ENCODE measurements at regions not wholly inside any gene's neighbourhood (a gene's known extent, or its start where the extent isn't known, plus 50 kb on each side); places are given as distances from the start of the nearest gene placed in this dataset.

DNA sequence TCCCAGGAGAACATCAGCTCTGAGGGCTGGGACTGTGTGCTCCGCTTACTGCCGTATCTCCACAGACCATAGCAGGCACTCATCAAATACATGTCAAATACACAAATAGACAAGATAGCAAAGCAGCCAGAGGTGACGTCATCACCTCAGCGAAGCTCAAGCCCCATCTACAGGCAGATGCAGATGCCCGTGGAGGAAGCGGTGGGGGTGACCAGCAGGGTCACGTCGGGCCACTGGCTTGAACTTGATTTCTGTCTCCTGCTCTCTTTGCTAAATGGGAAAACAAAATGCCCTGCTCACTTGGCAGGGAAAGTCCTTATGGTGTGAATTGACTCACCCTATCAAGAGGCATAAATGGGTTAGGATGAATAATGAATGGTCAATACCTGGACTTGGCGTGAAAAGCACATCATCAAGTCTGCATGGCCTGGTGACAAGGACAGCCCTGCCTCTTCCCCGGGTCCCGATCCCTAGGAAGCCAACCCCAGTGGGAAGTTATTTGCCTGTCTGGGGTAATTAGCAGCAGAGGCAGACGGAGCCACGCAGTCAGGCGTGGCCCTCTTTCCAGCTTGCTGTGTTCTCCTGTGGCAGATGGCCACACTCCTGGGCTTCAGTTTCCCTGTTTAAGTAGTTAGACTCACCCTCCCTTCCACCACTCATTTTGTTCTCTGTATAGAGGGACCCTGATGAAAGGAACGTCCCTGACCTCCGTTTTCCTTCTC is 536.0 kb downstream of the NPHP4 start:
- intact Hi-C loops (cut with DNase I): no loop called here
- 23 to 56% methylated on average over 16 of the region's 16 CpGs for WGBS, 2 donors
- H3K4me1 ChIP-seq: no peaks in the 10 kb centered on the region
- H3K4me3 ChIP-seq: no peak overlapping the region
- no peak for TF ChIP-seq EP300 (IDR thresholded peaks at IDR 0.05)
- TF ChIP-seq, protein P1, sequence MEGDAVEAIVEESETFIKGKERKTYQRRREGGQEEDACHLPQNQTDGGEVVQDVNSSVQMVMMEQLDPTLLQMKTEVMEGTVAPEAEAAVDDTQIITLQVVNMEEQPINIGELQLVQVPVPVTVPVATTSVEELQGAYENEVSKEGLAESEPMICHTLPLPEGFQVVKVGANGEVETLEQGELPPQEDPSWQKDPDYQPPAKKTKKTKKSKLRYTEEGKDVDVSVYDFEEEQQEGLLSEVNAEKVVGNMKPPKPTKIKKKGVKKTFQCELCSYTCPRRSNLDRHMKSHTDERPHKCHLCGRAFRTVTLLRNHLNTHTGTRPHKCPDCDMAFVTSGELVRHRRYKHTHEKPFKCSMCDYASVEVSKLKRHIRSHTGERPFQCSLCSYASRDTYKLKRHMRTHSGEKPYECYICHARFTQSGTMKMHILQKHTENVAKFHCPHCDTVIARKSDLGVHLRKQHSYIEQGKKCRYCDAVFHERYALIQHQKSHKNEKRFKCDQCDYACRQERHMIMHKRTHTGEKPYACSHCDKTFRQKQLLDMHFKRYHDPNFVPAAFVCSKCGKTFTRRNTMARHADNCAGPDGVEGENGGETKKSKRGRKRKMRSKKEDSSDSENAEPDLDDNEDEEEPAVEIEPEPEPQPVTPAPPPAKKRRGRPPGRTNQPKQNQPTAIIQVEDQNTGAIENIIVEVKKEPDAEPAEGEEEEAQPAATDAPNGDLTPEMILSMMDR (IDR thresholded peaks at IDR 0.05): no peak
- no peak for TF ChIP-seq POLR2AphosphoS5 (IDR thresholded peaks at IDR 0.05)
- no peak for TF ChIP-seq POLR2A (IDR thresholded peaks at IDR 0.05)
- H3K9me3 ChIP-seq: no peaks in the 10 kb centered on the region
- peaks cover 0 to 58% (median 20%) of the 10 kb centered on the region in 3 donors for H3K27me3 ChIP-seq
- no peak overlapping the region for H3K27ac ChIP-seq
- H3K36me3 ChIP-seq: no peaks in the 10 kb centered on the region
- no peak for DNase-seq

DNA sequence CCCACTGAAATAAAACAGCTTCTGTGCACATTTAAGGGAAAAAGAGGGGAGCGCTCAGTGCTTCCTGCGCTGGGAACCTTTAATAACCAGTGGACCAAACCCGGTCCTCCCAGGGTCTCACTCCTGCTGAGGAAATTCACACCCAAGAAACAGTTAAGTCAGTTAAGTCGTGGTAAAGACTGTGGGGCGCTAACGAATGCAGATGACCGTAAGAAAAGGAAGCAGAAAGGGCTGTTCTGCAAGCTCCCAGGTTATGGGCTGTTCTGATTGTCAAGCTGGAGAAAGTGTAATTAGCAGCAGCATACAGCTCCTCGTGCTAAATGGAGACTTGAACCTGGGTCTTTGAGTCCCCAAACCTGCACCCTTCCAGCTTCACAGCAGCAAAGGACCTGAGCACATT is 536.6 kb downstream of the NPHP4 start:
- no peaks in the 10 kb centered on the region for H3K4me1 ChIP-seq
- no peaks in the 10 kb centered on the region for H3K9me3 ChIP-seq
- no peak overlapping the region for H3K27ac ChIP-seq
- peaks cover 0 to 64% (median 25%) of the 10 kb centered on the region in 3 donors for H3K27me3 ChIP-seq
- DNase-seq: no peak
- intact Hi-C loops (cut with DNase I): no loop called here
- no peaks in the 10 kb centered on the region for H3K36me3 ChIP-seq
- no peak overlapping the region for H3K4me3 ChIP-seq
- WGBS, 2 donors: 30% methylated on average over 8 of the region's 8 CpGs
- TF ChIP-seq, protein P1 (IDR thresholded peaks at IDR 0.05): no peak
- TF ChIP-seq POLR2AphosphoS5 (IDR thresholded peaks at IDR 0.05): no peak
- no peak for TF ChIP-seq POLR2A (IDR thresholded peaks at IDR 0.05)
- TF ChIP-seq EP300 (IDR thresholded peaks at IDR 0.05): no peak

DNA sequence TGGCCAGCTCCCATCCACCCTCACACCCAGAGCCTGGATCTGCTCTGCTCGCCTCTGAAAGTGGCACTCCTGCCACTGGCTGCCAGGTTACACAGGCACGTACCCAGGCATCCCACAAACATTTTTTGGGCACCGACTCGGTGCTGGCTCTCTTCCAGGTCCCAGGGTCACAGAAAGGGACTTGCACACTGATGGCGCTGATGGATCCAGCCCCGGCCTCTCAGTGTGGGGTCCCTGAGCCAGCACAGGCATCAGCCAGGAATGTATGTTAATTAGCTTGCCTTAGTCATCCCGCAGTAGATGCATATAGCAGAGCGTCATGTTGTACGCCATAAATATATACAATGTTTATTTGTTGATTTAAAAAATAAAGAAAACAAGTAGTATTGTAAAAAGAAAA is 537.2 kb downstream of the NPHP4 start:
- Histone ChIP-seq H3K9me3 (no peaks in the 10 kb centered on the region), H3K4me1 (no peaks in the 10 kb centered on the region), H3K27ac (no peak overlapping the region), H3K27me3 (peaks cover 0 to 66% (median 25%) of the 10 kb centered on the region in 3 donors), H3K36me3 (no peaks in the 10 kb centered on the region), H3K4me3 (no peak overlapping the region)
- DNase-seq: no peak
- 60 to 68% methylated on average over 9 of the region's 9 CpGs for WGBS, 2 donors
- TF ChIP-seq, protein P1 (IDR thresholded peaks at IDR 0.05): no peak
- no peak for TF ChIP-seq POLR2A (IDR thresholded peaks at IDR 0.05)
- TF ChIP-seq POLR2AphosphoS5 (IDR thresholded peaks at IDR 0.05): no peak
- no peak for TF ChIP-seq EP300 (IDR thresholded peaks at IDR 0.05)
- intact Hi-C loops (cut with DNase I): no loop called here

DNA sequence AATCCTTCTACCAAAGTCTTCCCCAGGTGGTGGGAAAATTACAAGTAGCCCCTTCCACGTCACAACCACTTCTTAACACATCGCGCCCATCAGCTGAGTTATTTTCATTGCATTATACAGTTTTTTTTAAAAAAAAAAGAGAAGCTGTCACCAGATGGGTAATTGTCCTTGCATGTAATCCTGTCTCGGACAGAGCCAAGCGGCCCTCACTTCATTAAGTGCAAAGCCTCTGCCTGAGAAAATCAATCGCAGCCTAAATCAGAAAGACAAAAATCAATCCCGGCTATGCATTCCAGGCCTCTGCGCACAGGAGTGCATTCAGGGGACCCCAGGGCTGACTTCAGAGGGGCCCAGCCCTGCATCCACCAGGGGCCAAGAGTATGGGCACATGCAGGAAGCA is 538.9 kb downstream of the NPHP4 start:
- intact Hi-C loops (cut with DNase I): no loop called here
- H3K4me3 ChIP-seq: no peak overlapping the region
- H3K4me1 ChIP-seq: no peaks in the 10 kb centered on the region
- 78 to 90% methylated on average over 8 of the region's 8 CpGs for WGBS, 2 donors
- DNase-seq: no peak
- no peak overlapping the region for H3K27ac ChIP-seq
- TF ChIP-seq POLR2AphosphoS5 (IDR thresholded peaks at IDR 0.05) (no peak), EP300 (IDR thresholded peaks at IDR 0.05) (no peak), POLR2A (IDR thresholded peaks at IDR 0.05) (no peak)
- TF ChIP-seq, protein P1 (IDR thresholded peaks at IDR 0.05): no peak
- no peaks in the 10 kb centered on the region for H3K36me3 ChIP-seq
- H3K27me3 ChIP-seq: peaks cover 0 to 80% (median 31%) of the 10 kb centered on the region in 3 donors
- H3K9me3 ChIP-seq: no peaks in the 10 kb centered on the region

DNA sequence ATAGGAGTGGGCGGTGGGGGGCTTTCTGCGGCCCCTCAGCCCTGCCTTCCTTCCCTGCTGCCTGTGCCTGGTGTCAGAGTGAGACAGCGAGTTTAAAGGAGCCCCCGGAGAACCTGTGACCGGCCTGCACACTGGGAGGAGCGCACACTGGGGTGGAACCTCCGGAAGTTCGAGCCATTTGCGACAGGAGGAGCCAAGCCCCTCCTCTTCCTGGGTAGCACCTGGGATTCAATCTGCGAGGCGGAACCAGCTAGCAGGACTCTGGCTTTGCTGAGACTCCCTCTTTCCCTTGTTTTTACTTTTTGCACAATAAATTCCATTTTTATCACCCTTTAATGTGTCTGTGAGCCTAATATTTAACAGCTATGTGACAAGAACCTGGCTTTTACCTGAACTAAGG is 540.6 kb downstream of the NPHP4 start:
- no peaks in the 10 kb centered on the region for H3K9me3 ChIP-seq
- no peak overlapping the region for H3K27ac ChIP-seq
- TF ChIP-seq, protein P1 (IDR thresholded peaks at IDR 0.05): no peak
- TF ChIP-seq EP300 (IDR thresholded peaks at IDR 0.05) (no peak), POLR2A (IDR thresholded peaks at IDR 0.05) (no peak), POLR2AphosphoS5 (IDR thresholded peaks at IDR 0.05) (no peak)
- intact Hi-C loops (cut with DNase I): no loop called here
- no peaks in the 10 kb centered on the region for H3K36me3 ChIP-seq
- H3K4me1 ChIP-seq: no peaks in the 10 kb centered on the region
- H3K27me3 ChIP-seq: peaks cover 0 to 75% (median 31%) of the 10 kb centered on the region in 3 donors
- 81 to 82% methylated on average over 11 of the region's 11 CpGs for WGBS, 2 donors
- no peak overlapping the region for H3K4me3 ChIP-seq
- DNase-seq: no peak
